Fibroblast of the aortic adventitia (primary cell): ENCODE measurements at regions not wholly inside any gene's neighbourhood (a gene's known extent, or its start where the extent isn't known, plus 50 kb on each side); places are given as distances from the start of the nearest gene placed in this dataset.

Experiments used
- DNase-seq: peaks from one replicate; pipeline ENCODE4 v3.0.0-alpha.2; 2010; ENCODE audit warnings: low read depth
- H3K4me3 ChIP-seq: 2 replicates; pipeline ENCODE4 v1.5.1; 2011; ENCODE audit warnings: low read depth, mild to moderate bottlenecking, control low read depth, low read length, moderate library complexity
- CTCF ChIP-seq: IDR thresholded peaks from 2 replicates; pipeline ENCODE4 v1.5.1; 2011; ENCODE audit warnings: mild to moderate bottlenecking, low read length, control low read depth, inconsistent platforms; ENCODE audit not compliant: insufficient read depth

- H3K4me3 ChIP-seq = no peak overlapping the region
- no peak for DNase-seq
- TF ChIP-seq CTCF = no peak
Observed at GRCh38 chr6:27061235-27061993, 186.1 kb upstream of the PRSS16 start.

GRCh38 chr6:27062755-27063154 is 184.7 kb upstream of the PRSS16 start:
- no peak overlapping the region for H3K4me3 ChIP-seq
- DNase-seq = no peak
- TF ChIP-seq CTCF = no peak

GRCh38 chr6:27065183-27065582 is 182.3 kb upstream of the PRSS16 start:
- no peak overlapping the region for H3K4me3 ChIP-seq
- no peak for DNase-seq
- TF ChIP-seq CTCF = no peak

- H3K4me3 ChIP-seq = no peak overlapping the region
- no peak for DNase-seq
- TF ChIP-seq CTCF = no peak
Observed at GRCh38 chr6:27066381-27066780, 181.1 kb upstream of the PRSS16 start.

GRCh38 chr6:27066802-27067201 is 180.7 kb upstream of the PRSS16 start:
- no peak for TF ChIP-seq CTCF
- DNase-seq = no peak

GRCh38 chr6:27073441-27073840 is 174.1 kb upstream of the PRSS16 start:
- H3K4me3 ChIP-seq = no peak overlapping the region
- DNase-seq = no peak
- no peak for TF ChIP-seq CTCF

More at GRCh38 chr6:27066802-27067201, 180.7 kb upstream of the PRSS16 start:
- no peak overlapping the region for H3K4me3 ChIP-seq

- no peak for DNase-seq
- H3K4me3 ChIP-seq = no peak overlapping the region
- TF ChIP-seq CTCF = no peak
Observed at GRCh38 chr6:27076116-27076515, 171.4 kb upstream of the PRSS16 start.
